Stimulated activated CD4-positive, alpha-beta T cell treated with anti-CD3 and anti-CD28 coated beads, Interleukin-12 subunit alpha, Interleukin-12 subunit beta, amount 100 ng/mL, for 24 hours (primary cell): ENCODE measurements at regions not wholly inside any gene's neighbourhood (a gene's known extent, or its start where the extent isn't known, plus 50 kb on each side); places are given as distances from the start of the nearest gene placed in this dataset.

Experiments used
- DNase-seq, 2 experiments: peaks; one replicate each; pipeline ENCODE4 v3.0.0-alpha.2; 2020; ENCODE audit warnings: low read depth in 2 of 2

DNA sequence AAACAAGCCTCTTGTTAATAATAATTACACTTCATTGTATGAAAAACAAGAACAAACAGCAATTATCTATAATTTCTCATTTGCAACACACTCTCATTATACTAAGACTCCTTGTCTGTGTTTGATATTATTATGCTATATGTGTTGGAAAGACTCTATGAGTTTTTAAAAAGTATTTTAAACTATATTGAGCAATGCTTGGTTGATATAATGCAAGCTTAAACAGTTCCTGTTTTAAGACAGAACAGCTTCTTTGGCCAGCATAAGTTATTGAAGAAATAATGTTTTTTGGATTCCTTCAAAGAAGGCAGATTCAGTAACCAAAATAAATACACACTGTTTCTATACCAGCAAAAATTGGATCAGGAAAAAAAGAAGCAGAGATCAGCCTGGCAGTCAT lies 871.4 kb downstream of the MAT2B start:
- DNase-seq, result no peak

DNA sequence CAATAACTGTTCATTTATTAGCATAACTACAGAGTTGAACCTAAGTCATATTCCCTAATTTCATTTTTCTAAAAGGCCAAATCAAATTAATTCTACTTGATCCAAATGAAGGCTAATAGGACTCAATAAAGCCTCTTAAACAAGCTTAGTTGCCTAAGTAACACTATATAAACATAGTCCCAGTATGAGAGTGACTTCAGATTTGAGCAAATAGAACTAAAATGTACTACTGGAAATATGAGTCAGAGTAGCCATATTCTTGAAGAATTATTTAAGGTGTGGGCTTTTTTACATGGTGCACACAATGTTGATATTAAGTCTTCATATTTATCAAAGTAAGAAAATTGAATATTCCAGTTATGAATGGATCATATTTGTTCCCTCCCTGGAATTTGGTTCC lies 872.3 kb downstream of the MAT2B start:
- DNase-seq, result no peak

DNA sequence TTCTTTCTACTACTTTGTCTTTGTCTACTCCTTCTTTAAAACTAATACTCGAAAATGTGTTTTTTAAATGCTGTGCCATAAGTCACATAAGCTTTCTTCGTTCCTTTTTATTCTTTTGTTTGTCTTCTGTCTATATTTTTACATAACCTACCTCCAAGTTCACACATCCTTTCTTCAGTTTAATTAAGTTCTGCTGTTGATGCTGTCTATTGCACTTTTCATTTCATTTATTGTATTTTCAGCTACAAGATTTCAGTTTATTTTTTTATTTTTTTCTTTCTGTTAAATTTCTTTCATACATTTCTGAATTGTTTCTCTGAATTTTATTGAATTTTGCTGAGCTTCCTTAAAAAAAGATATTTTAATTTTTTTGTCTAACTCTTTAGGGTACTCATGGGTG lies 878.2 kb downstream of the MAT2B start:
- DNase-seq, result no peak

DNA sequence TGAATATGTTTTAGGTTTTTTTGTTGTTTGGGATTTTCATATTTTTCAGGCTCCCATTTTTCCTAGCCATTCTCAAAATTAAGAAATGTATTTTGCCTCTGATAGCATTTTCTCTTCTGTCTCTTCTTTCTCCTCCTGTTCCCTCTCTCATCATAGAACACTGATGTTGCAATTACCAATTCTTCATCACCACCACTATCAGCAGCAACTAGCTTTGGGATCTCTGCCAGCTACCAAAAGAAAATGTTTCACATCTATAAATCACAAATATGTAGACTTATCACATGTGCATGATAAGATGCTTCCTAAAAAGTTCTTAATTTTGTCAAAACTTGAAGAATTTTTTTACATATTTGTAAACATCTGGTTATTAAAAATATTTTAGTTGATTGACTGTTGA lies 887.1 kb downstream of the MAT2B start:
- DNase-seq, result no peak

DNA sequence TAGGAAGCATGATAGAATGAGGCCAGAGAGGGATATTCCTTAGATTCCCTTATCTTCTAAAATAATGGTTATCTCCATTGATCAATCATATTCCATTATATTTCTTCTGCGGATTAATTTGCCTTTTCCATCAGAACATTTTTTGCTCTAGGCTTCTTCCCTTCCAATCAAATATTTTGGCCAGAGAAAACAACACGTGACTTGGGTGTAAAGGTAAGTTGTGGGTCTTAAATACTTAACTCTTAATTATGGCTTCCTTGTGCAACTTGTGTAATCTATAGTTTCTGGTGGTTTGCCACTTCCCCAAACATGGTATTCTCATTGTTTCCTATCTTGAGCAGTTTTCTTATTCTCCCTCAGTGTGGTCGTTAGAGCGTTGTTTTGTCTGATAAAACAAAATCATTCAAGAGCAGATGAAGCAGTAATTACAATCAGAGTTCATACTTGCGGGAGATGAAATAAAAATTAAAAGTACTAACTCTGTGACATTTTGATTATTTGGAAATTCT lies 889.3 kb downstream of the MAT2B start:
- no peak for DNase-seq

DNA sequence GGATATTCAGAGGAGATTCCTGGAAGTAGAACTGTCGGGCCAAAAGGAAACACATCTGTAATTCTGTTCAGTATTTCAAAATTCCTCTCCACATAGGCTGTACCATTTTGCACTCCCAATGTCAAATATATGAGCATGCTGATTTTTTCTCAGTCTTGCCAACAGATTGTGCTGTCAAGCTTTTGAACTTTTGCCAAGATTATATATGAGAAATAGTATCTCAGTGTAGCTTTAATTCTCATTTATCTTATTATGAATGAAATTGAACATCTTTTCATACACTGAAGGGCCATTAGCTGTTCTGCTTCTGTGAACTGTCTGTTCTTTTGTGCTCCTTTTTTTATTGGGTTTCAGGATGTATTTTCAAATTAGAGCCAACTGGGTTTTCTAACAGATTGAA lies 907.1 kb downstream of the MAT2B start:
- DNase-seq, result no peak

DNA sequence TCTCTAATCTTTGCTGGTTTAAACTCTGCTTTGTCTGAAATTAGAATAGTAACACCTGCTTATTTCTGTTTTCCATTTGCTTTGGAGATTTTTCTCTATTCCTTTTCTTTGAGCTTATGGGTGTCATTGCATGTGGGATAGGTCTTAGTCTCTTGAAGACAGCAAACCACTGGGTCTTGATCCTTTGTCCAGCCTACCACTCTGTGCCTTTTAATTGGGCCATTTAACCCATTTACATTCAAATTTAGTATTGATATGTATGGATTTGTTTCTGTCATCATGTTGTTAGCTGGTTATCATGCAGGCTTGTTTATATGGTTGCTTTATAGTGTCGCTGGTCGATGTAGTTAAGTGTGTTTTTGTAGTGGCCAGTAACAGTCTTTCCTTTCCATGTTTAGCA lies 914.7 kb downstream of the MAT2B start:
- no peak for DNase-seq

DNA sequence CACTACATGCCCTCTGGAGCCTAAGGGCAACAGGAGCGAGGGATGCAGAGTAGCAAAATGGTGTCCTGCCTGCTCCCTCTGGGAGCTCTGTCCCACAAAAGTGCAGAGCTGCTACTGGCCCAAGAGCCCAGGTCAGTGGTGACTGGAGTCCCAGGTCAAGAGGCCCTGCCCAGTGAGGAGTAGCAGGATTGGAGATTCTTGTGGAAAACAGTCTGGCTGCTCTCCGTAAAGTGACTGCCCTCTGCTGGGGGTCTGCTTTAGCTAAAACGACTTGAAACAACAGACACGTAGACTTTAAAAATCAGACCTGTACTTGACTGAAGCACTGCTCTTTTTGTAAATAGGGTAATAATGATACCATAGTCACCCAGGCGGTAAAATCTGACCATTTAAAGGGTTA lies 917.0 kb downstream of the MAT2B start:
- no peak for DNase-seq

DNA sequence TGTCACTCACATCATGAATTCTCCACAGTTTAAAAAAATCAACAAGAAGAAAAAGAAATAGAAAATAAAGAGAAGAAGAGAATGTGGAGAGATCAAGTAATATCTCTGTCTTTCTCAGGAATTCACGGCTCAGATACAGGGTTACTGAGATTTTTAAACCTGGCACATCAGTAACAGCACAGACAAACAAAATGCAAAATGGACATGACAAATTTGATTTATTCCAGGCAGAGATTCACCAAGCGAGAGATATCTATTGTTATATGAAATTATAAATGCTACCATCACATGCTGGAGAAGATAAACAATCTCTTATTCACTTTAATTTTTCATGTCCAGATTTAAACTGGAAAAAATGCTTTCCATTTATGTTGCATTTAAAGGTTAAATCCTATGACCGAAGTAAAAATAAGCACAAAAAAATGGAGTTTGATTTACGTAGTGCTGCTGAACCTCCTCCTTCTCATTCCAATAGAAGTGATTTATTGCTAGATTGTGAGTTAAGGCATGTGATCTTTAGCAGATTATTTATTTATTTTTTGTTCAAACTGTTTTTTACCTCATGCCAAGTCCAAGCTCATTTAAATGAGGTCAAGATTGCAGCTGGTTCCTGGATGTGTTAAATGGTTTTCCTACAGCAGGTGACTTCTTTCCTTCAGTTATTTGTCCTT lies 926.4 kb downstream of the MAT2B start:
- no peak for DNase-seq

DNA sequence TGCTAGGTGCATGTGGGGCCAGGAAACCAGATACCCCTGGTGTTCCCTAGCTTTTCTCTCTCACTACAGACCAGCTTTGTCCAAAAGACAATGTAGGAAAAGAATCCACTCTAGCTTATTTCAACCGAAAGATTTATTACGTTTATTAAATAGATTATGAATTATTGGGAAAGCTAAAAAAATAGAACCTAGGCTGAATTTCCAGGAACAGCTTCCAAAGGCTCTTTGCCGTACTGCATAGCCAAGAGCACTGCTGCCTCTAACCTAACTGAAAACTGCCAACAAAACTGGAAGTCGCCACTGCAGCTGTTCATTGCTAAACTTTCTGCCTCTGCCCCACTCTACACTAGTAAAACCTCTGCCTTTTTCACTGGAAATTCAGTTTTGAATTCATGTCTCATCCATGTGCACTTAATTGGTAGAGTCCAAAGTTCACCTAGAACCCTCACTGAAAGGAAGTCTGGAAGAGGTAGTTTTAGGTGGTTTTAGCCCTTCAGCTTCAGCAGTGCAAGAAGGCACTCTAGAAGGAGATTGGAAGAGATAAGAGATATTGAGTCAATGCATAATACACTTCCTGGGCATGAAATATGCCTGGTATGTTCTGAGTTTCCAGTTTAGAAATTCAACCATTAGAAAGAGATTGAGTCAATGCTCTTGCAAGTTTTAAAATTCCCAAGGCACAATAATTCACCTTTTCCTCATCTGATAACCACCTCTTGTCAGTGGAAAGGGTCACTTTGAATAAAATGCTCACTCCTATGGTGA lies 927.9 kb downstream of the MAT2B start:
- no peak for DNase-seq

DNA sequence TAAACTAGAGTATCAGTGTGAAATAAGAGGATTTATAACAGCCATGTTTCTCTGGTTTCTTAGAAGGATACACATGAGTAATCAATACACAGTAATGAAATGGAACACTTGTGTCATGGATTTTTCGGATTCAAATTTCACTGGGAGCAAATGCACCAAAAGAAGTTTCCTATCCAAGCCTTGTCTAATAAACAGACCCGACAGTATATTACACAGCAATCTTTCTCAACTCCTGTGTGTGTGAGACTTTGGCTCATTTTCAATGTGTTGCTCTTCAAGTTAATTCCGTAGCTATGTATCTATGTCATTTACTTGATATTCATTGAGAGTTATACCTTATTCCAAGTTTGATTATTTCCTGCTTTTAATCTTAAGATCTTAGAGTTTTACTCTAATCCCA lies 930.2 kb downstream of the MAT2B start:
- DNase-seq, result no peak

DNA sequence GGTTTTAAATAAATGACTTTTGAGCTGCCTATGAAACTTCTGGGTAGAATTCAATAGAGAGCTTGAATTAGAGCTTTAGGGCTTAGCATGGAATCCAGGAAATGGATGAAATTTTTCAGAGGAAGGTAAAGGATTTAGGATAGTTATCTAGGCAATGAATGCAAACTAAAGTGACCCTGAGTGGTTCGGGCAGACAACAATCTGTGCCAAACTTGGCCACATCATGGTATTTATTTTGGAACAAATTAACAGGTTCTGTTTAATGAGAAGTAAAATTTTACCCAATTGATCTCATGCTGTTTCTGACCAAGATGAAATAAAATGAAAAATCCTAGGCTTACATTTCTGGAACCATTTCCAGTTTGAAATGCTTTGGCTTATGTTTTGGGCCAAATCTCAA lies 934.4 kb downstream of the MAT2B start:
- DNase-seq, result no peak

DNA sequence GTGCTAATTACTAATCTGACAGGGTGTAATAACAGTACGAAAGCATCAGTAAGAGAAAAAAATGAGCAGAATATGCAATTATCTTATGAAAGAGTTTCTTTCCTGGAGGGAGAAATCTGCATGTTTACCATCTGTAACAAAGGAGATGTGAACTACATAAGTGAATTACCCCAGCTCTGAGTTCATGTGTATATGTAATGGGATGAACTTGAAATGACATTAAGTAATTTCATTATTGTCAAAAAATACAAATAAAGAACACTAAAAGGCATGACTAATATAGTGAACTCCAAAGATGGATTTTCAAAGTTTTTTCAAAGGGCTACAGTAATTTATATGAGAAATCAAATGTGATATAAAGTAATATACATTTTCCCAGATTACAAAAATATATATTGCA lies 944.0 kb downstream of the MAT2B start:
- no peak for DNase-seq

DNA sequence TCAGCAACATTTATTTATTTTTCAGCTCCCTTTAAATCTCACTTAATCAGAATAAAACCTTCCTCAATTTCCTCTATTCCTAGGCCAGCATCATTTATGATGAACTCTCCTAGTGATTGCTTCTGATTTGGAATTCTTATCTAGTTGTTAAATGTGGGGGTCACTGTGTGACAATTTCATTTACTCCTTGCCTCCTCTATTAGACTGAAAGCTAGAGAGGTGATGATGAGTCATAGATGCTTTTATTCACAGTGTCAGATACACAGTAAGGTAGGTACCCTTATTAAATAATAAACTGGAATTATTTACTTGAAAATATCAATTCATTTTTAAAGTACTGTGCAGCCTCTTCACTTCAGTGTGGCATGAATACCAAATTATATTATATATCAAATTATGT lies 960.6 kb downstream of the MAT2B start:
- DNase-seq, result no peak

DNA sequence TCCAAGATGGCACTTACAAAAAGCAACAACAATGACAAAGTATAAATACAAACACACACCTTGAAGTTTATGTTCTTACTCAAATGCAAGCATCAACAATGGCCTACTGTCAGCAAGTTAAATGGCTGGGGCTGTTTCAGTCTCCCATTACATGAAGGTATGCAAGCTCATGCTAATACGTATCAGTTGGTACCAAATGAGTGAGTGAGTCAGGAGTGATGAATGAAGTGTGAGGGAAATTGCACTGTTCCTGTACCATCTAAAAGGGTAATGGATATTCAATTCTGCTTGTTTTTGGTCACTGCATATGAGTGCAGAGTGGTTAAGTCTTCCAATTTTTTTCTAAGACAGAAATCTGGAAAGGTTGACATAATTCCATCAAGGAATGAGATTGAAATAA lies 964.9 kb downstream of the MAT2B start:
- DNase-seq, result no peak

DNA sequence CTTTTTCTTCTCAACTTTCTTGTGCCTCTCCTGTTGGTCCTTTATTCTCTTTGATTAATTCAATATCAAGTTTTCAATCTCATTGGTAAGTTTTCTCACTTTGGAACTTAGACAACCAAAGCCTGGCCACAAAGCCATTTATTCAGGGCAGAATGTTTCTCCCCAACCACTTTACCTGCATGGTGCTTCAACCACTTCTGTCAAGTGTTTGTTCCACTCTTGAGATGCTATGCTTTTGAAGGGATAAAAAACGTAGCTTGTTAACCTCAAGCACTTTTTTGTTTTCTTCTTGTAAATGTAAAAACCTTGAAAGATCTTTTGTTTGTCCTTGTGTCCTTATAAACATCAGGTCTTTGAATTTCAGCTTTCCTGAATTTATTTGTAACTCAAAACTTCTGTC lies 966.7 kb downstream of the MAT2B start:
- no peak for DNase-seq

DNA sequence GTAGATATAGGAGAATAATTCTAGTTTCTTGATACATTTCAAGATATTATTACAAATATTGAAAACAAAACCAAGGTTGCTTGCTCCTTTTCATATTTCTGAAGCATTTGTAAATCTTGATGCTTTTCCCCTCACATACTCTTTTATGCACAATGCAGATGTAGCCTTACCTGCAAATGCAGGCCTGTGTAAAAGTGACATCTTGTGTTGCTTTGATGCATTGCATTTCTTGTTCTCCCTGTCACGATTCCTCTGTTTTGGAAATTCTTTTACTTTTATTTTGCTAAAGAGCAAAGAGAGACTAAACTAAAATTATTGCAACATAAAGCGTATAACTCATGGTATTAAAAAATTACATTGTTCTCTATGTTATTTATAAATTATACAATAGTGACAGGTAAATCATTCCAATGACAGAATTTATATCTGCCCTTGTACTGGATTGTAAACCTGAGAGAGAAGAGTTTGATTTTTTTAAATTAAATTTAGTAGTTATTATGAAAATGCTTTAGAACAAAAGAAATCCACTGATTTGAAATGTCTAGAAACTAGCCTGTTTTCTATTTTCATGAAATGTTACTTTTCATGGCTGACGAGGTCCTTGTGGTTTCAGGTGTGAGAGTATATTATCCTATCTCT lies 970.0 kb downstream of the MAT2B start:
- no peak for DNase-seq

DNA sequence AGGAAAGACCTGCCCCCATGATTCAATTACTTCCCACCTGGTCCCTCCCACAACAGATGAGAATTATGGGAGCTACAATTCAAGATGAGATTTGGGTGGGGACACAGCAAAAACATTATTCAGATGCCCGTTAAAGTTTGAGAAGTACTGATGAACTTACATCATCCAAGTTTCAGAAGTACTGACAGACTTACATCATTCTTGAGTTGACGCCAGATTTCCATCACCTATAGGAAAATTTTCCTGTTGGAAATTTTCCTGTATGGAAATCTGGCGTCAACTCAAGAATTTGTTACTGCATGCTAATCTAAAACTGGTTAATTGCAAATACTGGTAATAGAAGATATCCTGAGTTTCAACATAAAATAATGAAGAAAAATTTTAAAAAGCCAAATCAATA lies 975.9 kb downstream of the MAT2B start:
- DNase-seq, result no peak

DNA sequence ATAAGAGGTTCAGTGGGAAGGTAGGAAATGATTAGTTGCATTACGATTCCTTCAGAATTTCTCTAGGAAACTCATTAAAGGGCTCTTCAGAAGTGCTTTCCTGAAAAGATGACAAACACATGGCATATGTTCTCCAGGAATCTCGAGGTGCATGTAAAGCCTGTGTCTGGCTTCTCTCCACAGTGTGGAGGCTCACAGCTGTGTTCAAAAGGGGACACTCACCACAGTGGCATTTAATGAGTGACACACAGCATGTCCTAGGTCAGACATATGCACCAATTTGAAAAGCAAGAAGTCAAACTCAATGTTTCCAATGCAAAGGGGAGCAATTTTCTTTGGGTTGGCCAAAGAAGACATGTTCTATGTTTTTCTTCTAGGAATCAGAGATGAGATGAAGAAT lies 976.9 kb downstream of the MAT2B start:
- DNase-seq, result no peak

DNA sequence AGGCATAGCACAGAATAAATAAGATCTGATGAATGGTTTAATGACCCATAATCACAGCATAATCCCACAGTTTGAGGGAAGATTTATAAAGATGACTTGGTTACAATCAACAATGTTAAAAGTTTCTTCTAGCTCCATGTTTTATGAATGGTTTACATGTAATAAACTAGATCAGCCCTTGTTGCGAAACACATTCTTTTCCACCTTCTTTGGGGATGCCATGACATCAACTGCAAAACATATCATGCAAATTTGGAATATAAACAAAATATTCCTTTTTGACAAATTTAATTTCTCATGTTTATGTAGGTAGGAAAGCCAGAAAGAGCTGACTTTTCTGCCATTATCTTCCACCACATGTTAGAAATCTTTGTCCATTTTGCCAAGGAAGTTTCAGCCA lies 979.5 kb downstream of the MAT2B start:
- no peak for DNase-seq

DNA sequence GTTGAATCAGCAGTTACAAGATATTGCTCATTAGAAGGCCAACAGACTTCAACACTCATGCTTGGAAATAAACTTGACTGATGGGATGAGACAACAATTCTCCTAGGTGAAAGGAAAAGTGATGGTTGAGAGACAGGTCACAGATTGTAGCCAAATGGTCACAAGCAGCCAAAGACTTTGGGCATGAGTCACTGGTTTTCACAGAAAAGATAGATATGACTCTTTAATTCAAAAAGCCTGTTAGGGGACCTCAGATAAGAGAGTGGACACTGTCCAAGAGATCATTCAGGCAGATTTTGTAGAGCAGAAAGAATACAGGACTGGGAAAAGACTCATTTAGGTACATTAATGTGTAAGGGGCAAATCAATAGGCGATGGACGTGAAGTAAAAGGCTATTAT lies 982.5 kb downstream of the MAT2B start:
- no peak for DNase-seq

DNA sequence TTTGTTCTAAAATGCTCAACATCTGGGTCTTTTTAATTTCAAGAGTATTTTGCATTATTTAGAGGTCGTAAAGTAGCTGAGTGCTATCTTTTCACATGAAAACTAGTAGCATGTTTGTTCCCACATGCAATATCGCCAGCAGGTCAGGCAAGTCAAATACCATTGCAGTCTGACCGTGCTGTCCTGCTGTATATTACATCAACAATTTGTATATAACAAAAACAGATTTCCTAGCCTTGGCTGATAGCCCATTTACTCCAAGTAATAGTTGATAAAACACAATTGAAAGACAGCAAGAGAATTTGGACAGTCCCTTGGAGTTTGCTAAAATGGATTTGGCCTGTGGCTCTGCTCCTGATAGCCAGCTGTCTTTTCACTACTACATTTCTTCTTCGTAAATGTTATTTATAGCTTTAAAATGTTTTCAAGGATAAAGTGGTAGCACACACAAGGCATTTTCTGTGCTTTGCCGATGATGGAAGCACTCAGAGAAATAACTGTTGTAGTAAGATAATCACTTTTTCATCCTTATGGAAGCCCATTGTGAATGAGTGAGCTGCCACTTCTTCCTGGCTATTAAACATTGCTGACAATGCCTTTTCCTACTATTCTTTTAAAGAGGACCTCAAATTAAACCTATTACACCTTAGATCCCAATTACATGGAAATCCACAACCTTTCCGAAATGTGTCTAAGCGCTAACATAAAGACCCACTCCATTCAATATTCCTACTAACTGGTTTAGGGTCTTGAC lies 992.1 kb downstream of the MAT2B start:
- DNase-seq, result no peak
